SK-N-SH (cell line): ENCODE measurements at regions not wholly inside any gene's neighbourhood (a gene's known extent, or its start where the extent isn't known, plus 50 kb on each side); places are given as distances from the start of the nearest gene placed in this dataset.

ENCODE experiments used
- EZH2phosphoT487 ChIP-seq: fragments of 200-600 bp; sonication (generic); IDR thresholded peaks from 2 replicates; pipeline ENCODE4 v1.6.1; 2017; ENCODE audit warnings: low read depth, mixed run types, mild to moderate bottlenecking, antibody characterized with exemption, moderate library complexity, borderline replicate concordance
- FOXM1 ChIP-seq: IDR thresholded peaks from 2 replicates; pipeline ENCODE4 v1.4.0; 2012; ENCODE audit warnings: low read depth, mild to moderate bottlenecking
- NFIC ChIP-seq: IDR thresholded peaks from 2 replicates; pipeline ENCODE4 v1.4.0; 2012; ENCODE audit warnings: borderline replicate concordance
- YY1 ChIP-seq: IDR thresholded peaks from 2 replicates; pipeline ENCODE4 v1.4.0; 2012; ENCODE audit warnings: low read depth, mild to moderate bottlenecking
- TF ChIP-seq, protein P1 (sequence below): fragments of 200-600 bp; sonication (generic); IDR thresholded peaks from 2 replicates; pipeline ENCODE4 v1.6.1; 2017; ENCODE audit warnings: antibody characterized with exemption, mild to moderate bottlenecking, moderate library complexity
- TF ChIP-seq, protein P2 (sequence below): IDR thresholded peaks from 2 replicates; pipeline ENCODE4 v1.4.0; 2012; ENCODE audit warnings: low read depth, borderline replicate concordance

DNA sequence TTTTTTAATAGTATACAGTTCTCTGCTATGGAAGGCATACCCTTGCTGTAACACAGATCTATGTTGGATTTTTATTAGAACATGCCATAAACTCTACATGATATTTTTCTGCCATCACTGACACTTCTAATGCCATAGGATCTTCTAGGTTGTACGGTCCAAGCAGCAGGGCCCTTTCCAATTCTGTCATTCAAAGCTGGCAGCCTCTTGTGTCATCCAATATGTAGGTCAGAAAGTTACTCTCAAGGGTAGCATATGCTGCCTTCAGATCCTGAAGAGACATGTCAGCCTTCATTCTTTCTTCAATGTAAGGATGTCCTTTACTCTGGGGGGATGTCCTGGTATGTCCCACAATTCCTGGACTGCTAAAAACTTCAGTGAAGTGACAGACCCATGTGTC, 629.2 kb upstream of the USP24 start:
- TF ChIP-seq YY1 (no peak), EZH2phosphoT487 (no peak), NFIC (no peak), FOXM1 (no peak)
- TF ChIP-seq, protein P1, sequence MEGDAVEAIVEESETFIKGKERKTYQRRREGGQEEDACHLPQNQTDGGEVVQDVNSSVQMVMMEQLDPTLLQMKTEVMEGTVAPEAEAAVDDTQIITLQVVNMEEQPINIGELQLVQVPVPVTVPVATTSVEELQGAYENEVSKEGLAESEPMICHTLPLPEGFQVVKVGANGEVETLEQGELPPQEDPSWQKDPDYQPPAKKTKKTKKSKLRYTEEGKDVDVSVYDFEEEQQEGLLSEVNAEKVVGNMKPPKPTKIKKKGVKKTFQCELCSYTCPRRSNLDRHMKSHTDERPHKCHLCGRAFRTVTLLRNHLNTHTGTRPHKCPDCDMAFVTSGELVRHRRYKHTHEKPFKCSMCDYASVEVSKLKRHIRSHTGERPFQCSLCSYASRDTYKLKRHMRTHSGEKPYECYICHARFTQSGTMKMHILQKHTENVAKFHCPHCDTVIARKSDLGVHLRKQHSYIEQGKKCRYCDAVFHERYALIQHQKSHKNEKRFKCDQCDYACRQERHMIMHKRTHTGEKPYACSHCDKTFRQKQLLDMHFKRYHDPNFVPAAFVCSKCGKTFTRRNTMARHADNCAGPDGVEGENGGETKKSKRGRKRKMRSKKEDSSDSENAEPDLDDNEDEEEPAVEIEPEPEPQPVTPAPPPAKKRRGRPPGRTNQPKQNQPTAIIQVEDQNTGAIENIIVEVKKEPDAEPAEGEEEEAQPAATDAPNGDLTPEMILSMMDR: no peak
- TF ChIP-seq, protein P2, sequence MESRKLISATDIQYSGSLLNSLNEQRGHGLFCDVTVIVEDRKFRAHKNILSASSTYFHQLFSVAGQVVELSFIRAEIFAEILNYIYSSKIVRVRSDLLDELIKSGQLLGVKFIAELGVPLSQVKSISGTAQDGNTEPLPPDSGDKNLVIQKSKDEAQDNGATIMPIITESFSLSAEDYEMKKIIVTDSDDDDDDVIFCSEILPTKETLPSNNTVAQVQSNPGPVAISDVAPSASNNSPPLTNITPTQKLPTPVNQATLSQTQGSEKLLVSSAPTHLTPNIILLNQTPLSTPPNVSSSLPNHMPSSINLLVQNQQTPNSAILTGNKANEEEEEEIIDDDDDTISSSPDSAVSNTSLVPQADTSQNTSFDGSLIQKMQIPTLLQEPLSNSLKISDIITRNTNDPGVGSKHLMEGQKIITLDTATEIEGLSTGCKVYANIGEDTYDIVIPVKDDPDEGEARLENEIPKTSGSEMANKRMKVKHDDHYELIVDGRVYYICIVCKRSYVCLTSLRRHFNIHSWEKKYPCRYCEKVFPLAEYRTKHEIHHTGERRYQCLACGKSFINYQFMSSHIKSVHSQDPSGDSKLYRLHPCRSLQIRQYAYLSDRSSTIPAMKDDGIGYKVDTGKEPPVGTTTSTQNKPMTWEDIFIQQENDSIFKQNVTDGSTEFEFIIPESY: no peak
